ENCODE measurements at regions not wholly inside any gene's neighbourhood (a gene's known extent, or its start where the extent isn't known, plus 50 kb on each side); places are given as distances from the start of the nearest gene placed in this dataset.
"Not testable (repeated sequence)": the region's sequence is repeated elsewhere in the genome, so short reads cannot be mapped to it uniquely, and the experiment has no call there.

DNA sequence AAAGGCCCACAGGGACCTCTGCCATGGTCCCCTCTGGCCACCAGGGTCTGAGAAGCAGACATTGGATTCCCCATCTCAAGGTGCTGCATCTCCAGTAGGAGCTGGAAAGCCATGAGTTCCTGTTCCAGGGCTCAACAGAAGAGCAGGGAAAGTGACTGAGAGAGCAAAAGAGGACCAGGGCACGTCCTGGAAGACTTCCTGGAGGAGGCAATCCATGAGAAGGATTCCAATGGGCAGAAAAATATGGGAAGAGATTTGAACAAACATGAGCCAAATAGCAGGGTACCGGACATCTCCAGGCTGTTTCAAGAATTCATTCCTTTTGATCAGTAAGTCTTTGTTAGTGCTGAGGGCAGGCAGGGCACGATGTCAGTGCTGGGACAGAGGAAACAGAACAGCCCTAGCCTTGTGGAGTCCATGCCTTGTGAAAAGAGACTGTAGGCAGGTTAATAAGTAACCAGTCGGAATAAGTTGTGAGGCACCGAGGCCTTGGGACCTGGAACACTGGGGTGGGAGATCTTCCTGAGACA is 72.8 kb upstream of the TWIST2 start:
- Histone ChIP-seq H3K27ac (no peak overlapping the region), H3K36me3 (no peaks in the 10 kb centered on the region), H3K9me3 (no peaks in the 10 kb centered on the region), H3K4me3 (no peak overlapping the region), H3K4me1 (peaks cover 0 to 14% (median 0%) of the 10 kb centered on the region in 3 donors), H3K27me3 (peaks cover 0 to 24% (median 0%) of the 10 kb centered on the region in 4 donors)
- TF ChIP-seq, protein P1, sequence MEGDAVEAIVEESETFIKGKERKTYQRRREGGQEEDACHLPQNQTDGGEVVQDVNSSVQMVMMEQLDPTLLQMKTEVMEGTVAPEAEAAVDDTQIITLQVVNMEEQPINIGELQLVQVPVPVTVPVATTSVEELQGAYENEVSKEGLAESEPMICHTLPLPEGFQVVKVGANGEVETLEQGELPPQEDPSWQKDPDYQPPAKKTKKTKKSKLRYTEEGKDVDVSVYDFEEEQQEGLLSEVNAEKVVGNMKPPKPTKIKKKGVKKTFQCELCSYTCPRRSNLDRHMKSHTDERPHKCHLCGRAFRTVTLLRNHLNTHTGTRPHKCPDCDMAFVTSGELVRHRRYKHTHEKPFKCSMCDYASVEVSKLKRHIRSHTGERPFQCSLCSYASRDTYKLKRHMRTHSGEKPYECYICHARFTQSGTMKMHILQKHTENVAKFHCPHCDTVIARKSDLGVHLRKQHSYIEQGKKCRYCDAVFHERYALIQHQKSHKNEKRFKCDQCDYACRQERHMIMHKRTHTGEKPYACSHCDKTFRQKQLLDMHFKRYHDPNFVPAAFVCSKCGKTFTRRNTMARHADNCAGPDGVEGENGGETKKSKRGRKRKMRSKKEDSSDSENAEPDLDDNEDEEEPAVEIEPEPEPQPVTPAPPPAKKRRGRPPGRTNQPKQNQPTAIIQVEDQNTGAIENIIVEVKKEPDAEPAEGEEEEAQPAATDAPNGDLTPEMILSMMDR (IDR thresholded peaks at IDR 0.05) = no peak
- no peak for TF ChIP-seq POLR2A (IDR thresholded peaks at IDR 0.05)
- intact Hi-C loops (cut with DNase I) = no loop called here
- DNase-seq = no peak
- 60 to 63% methylated on average over 5 of the region's 5 CpGs for WGBS, 2 donors

DNA sequence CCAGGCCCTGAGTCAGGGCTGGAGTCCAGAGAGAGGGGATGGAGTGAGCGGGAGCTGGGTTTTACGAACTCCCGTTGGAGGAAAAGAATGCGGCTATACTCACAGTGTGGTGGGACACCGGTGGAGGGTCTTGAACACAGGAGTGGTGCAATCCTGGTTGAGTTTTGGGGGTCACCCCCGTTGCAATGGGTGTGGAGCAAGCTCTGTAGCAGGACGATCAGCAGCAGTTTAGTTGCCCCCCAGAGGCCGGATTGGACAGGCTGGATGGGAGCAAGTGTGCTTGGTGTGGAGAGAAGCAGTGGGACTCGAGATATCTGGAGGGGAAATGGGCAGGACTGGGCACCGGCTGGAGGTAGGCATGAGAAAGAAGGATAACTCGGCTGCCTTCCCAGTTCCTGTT is 72.3 kb upstream of the TWIST2 start:
- no peak for DNase-seq
- H3K27me3 ChIP-seq = peaks cover 0 to 18% (median 0%) of the 10 kb centered on the region in 4 donors
- intact Hi-C loops (cut with DNase I) = no loop called here
- WGBS, 2 donors = 82 to 98% methylated on average over 7 to 10 of the region's 11 CpGs
- no peaks in the 10 kb centered on the region for H3K36me3 ChIP-seq
- no peaks in the 10 kb centered on the region for H3K9me3 ChIP-seq
- H3K4me1 ChIP-seq = peaks cover 0 to 14% (median 0%) of the 10 kb centered on the region in 3 donors
- TF ChIP-seq POLR2A (IDR thresholded peaks at IDR 0.05) = no peak
- TF ChIP-seq, protein P1 (IDR thresholded peaks at IDR 0.05) = no peak
- H3K4me3 ChIP-seq = no peak overlapping the region
- no peak overlapping the region for H3K27ac ChIP-seq

DNA sequence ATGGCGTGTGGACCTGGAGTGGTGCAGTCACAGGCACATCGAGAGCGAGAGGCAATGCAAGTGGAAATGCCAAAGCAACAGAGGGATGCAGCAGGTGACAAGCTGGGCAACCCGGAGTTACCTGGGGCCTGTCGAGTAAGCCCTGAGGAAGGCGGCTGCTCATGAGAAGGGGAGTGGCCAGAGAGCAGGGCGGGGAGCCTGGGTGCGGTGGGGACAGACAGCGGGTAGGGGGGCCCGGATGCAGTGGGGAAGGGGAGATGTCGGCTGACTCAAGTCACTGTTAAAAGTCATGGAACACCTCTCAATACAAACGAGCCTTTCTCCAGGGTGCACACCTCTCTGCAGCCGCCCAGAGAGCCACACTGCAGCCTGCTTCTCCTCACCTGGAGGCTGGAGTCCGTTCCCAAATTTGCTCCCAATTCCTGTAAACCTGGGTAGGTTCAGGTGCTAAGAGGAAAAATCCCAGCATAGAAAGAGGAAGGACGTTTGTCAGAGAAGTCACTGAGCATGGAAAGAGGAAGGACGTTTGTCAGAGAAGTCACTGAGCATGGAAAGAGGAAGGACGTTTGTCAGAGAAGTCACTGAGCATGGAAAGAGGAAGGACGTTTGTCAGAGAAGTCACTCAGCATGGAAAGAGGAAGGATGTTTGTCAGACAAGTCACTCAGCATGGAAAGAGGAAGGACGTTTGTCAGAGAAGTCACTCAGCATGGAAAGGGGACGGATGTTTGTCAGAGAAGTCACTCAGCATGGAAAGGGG is 71.7 kb upstream of the TWIST2 start:
- WGBS, 2 donors = 54 to 60% methylated on average over 15 to 17 of the region's 20 CpGs
- Histone ChIP-seq H3K9me3 (no peaks in the 10 kb centered on the region), H3K27me3 (peaks cover 0 to 15% (median 0%) of the 10 kb centered on the region in 4 donors), H3K4me1 (peaks cover 0 to 14% (median 0%) of the 10 kb centered on the region in 3 donors), H3K4me3 (no peak overlapping the region), H3K27ac (no peak overlapping the region), H3K36me3 (no peaks in the 10 kb centered on the region)
- TF ChIP-seq, protein P1 (IDR thresholded peaks at IDR 0.05) = no peak
- TF ChIP-seq POLR2A (IDR thresholded peaks at IDR 0.05) = no peak
- DNase-seq = no peak
- intact Hi-C loops (cut with DNase I) = no loop called here

DNA sequence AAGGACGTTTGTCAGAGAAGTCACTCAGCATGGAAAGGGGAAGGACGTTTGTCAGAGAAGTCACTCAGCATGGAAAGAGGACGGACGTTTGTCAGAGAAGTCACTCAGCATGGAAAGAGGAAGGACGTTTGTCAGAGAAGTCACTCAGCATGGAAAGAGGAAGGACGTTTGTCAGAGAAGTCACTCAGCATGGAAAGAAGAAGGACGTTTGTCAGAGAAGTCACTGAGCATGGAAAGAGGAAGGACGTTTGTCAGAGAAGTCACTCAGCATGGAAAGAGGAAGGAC is 71.2 kb upstream of the TWIST2 start:
- H3K4me1 ChIP-seq; H3K9me3 ChIP-seq; H3K27ac ChIP-seq; H3K36me3 ChIP-seq; DNase-seq; intact Hi-C loops (cut with DNase I); H3K4me3 ChIP-seq: not testable (repeated sequence)
- peaks cover 0 to 10% (median 0%) of the 10 kb centered on the region in 4 donors for H3K27me3 ChIP-seq
- 30 to 31% methylated on average over 8 of the region's 8 CpGs for WGBS, 2 donors

DNA sequence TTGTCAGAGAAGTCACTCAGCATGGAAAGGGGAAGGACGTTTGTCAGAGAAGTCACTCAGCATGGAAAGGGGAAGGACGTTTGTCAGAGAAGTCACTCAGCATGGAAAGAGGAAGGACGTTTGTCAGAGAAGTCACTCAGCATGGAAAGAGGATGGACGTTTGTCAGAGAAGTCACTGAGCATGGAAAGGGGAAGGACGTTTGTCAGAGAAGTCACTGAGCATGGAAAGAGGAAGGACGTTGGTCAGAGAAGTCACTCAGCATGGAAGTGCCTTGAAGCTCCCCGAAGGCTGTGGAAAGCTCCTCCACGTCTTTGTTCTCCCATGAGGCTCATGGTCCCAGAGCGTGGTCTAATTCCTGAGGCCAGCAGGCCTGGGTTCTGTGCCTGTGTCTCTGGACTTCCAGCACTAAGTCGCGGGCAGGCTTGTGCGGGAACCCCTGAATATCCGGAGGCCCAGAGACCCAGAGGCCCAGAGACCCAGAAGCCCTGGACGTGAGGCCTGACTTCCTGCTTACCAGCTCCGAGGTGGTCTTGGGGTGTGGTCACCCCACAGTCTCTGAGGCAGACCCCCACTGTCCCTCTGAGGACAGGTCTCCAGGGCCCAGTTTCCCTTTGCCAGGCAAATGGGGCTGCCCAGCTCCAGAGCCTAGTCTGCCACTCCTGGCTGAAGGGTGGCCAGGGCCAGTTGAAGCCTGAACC is 70.4 kb upstream of the TWIST2 start:
- DNase-seq = no peak
- Histone ChIP-seq H3K4me3 (no peak overlapping the region), H3K27me3 (peaks cover 0 to 2% (median 0%) of the 10 kb centered on the region in 4 donors), H3K27ac (no peak overlapping the region), H3K4me1 (peaks cover 0 to 6% (median 0%) of the 10 kb centered on the region in 3 donors), H3K36me3 (no peaks in the 10 kb centered on the region), H3K9me3 (no peaks in the 10 kb centered on the region)
- intact Hi-C loops (cut with DNase I) = no loop called here
- 43 to 48% methylated on average over 8 of the region's 15 CpGs for WGBS, 2 donors
- no peak for TF ChIP-seq POLR2A (IDR thresholded peaks at IDR 0.05)
- TF ChIP-seq, protein P1 (IDR thresholded peaks at IDR 0.05) = no peak
